Sciatic nerve (tissue), 2 donors: ENCODE measurements at regions not wholly inside any gene's neighbourhood (a gene's known extent, or its start where the extent isn't known, plus 50 kb on each side); places are given as distances from the start of the nearest gene placed in this dataset.

Experiments used
- ATAC-seq: fragments of 200-7000 bp; cut with Tn5 transposase; one replicate; pipeline ENCODE4 v1.9.1; 2020; ENCODE audit warnings: mild to moderate bottlenecking, moderate library complexity
- DNase-seq: peaks from one replicate; pipeline ENCODE4 v3.0.0-alpha.2; 2020; ENCODE audit warnings: low spot score
- intact Hi-C: fragments of 100-400 bp; cut with DNase I; formaldehyde crosslinking; loops from one replicate; pipeline ENCODE4 v1.14.2; 2022
- donor health status: DM: no; HTN: no; CAD: no.
- donor health status: DM: no; HTN: no; CAD: no.

- peak; percentile 87 for ATAC-seq
- no peak for DNase-seq
- intact Hi-C loops, result no loop called here
These were observed 79.9 kb upstream of the RGMA start for GRCh38 chr15:93168910-93169309.

GRCh38 chr15:93167291-93167690 is 78.3 kb upstream of the RGMA start:
- intact Hi-C loops, result no loop called here
- ATAC-seq (no peak), DNase-seq (no peak)

DNA sequence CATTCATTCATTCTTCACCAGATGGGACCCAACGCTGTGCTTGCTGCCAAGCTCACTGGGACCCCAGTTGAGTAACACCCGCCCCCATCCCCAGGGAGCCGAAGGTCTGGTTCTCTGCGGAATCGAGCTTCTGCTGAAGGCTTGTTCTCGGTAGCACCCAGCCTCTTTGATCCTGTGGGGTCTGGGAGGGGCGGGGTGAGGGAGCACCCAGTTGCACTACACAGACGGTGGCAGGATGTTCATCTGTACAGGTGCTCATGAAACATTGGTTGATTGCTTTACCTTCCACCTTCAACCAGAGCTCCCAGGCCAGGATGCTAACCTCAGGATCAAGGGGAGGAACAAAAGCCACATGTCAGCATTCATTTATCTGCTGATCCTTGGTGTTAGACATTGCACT is 77.7 kb upstream of the RGMA start:
- DNase-seq, result no peak
- ATAC-seq, result no peak
- intact Hi-C loops, result no loop called here

- ATAC-seq, result no peak
- intact Hi-C loops, result no loop called here
These were observed 76.9 kb upstream of the RGMA start for GRCh38 chr15:93165734-93166470.

GRCh38 chr15:93164409-93164808 is 75.4 kb upstream of the RGMA start:
- ATAC-seq, result no peak
- intact Hi-C loops, result no loop called here
- DNase-seq, result no peak

More at GRCh38 chr15:93165734-93166470, 76.9 kb upstream of the RGMA start:
- DNase-seq, result no peak

GRCh38 chr15:93162560-93162959 is 73.5 kb upstream of the RGMA start:
- intact Hi-C loops, result no loop called here
- DNase-seq (no peak), ATAC-seq (no peak)

- peak; percentile 94 for ATAC-seq
- no peak for DNase-seq
- intact Hi-C loops, result no loop called here
These were observed 70.9 kb upstream of the RGMA start for GRCh38 chr15:93159930-93160329.

GRCh38 chr15:93158097-93158900 is 69.3 kb upstream of the RGMA start:
- DNase-seq (no peak), ATAC-seq (no peak)
- intact Hi-C loops, result no loop called here

DNA sequence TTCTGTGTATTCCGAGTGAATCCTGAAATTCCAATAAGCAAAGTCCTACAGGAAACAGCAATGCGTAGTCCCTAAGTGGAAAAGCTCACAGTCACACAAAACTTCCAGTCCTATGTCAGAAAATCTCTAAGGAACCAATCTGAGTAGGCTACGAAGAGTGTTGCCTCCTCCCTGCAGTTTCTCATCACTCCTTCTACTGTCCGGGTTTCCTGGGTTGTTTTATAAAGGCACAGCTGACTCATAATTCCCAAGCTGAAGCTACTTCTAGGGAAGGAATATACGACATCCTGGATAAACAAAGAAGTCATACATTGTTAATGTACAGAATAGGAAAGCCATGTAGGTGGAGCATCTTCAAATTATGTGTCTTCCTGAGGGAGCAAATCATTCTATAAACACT is 65.7 kb upstream of the RGMA start:
- DNase-seq (no peak), ATAC-seq (no peak)
- intact Hi-C loops, result no loop called here

DNA sequence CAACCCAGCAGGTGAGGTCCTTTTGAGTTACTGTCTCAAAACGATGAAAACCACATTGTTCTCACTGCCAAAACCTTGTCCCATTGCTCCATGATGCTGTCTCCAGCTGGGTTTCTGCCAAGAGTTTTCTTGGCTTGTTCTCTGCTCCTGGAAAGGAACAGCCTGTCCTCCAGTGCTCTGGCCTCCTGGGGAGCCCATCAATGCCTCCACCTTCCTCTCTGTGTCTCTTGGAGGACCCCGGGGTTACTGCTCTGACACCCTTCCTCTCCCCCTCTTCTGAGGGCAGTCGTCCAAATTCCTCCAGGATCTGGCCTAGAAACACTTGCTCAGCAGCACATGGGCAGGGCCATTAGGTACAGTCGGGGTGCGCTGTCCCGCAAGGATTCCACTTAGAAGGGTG is 63.9 kb upstream of the RGMA start:
- intact Hi-C loops, result no loop called here
- peak; percentile 80 for DNase-seq
- peak; percentile 97 for ATAC-seq

GRCh38 chr15:93152360-93152759 is 63.3 kb upstream of the RGMA start:
- DNase-seq, result no peak
- intact Hi-C loops, result no loop called here
- peak; percentile 16 for ATAC-seq

DNA sequence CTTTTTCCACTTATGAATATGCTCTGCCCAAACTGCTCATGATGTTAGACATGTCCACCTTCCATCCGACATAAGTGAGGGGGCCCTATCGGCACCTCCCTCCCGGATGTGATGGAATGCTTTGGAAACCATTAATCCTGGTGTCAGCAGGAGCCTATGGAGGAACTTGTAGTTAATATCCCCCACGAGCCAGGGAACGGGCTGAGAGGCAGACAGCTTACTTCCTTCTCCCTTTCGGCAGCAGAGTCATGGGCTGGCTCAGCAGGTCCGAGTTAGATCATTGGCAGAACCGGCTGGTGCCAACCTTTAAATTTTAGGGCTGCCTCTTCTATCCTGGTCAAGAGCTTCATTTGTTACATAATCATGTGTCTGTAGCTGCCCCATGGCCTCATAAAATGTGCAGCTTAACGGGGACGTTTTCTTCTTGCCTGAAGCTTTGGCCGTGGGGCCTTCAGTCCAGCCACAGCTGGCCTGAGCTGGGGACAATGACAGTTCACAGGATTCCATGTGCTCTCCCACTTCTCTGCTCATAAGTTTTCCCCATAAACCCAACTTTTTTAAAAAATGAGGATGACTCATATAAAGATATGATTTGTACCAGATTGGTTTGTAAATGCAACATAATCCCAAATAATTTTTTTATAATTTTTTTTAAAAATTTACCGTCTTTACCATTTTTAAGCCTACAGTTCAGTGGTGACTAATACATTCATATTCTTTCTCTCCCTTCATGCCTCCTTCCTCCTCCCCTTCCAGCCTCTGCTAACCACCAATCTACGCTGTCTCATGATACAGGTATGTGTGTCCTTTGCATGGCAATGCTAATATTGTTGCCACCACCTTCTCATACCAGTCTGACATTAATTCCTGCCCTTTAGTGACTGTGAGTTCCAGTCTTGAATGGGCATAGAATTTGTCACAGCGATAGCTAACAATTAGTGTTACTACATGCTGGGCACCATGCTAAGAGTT is 62.2 kb upstream of the RGMA start:
- ATAC-seq, result no peak
- DNase-seq, result no peak
- intact Hi-C loops, result no loop called here

GRCh38 chr15:93146601-93147000 is 57.6 kb upstream of the RGMA start:
- ATAC-seq (no peak), DNase-seq (no peak)
- intact Hi-C loops, result no loop called here

- ATAC-seq, result no peak
- no peak for DNase-seq
- intact Hi-C loops, result no loop called here
These were observed 57.2 kb upstream of the RGMA start for GRCh38 chr15:93146196-93146595.

- DNase-seq (no peak), ATAC-seq (peak; percentile 74)
- intact Hi-C loops, result no loop called here
These were observed 55.6 kb upstream of the RGMA start for GRCh38 chr15:93144463-93145236.

DNA sequence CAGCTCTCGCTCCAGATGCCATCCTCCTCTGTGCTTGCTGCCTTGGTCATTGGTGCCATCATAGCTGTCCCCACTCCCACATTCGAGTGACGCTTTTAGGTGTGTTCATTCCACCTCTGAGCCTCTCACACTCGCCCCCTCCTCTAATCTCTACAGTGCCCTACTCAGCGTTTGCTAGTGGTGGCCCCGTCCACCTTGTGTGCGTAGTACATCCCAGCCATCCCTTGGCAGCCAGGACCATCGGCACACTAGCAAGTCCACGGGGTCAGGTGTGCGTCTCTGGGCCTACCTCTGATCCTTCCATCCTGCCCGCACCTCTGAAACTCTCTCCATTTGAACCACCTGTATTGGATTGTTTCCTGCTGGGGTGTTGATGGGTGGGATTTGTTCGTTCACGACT is 54.2 kb upstream of the RGMA start:
- no peak for DNase-seq
- intact Hi-C loops, result no loop called here
- ATAC-seq, result no peak

- ATAC-seq (no peak), DNase-seq (no peak)
- intact Hi-C loops, result no loop called here
These were observed 52.4 kb upstream of the RGMA start for GRCh38 chr15:93141371-93141794.

GRCh38 chr15:93139436-93139835 is 50.4 kb upstream of the RGMA start:
- ATAC-seq, result no peak
- intact Hi-C loops, result no loop called here
- DNase-seq, result no peak
